Karpas-422 (cell line): ENCODE measurements at regions not wholly inside any gene's neighbourhood (a gene's known extent, or its start where the extent isn't known, plus 50 kb on each side); places are given as distances from the start of the nearest gene placed in this dataset.

ENCODE experiments used
- DNase-seq: peaks from one replicate; pipeline ENCODE4 v3.0.0-alpha.2; 2015
- H2AFZ ChIP-seq: fragments of 200-600 bp; sonication (generic); 2 replicates; pipeline ENCODE4 v1.6.1; 2014; ENCODE audit warnings: antibody characterized with exemption, low read length, mixed read lengths
- H3K27ac ChIP-seq: fragments of 200-600 bp; sonication (generic); 2 replicates; pipeline ENCODE4 v1.5.1; 2014; ENCODE audit warnings: mild to moderate bottlenecking, low read length, moderate library complexity
- H3K27me3 ChIP-seq: fragments of 200-600 bp; sonication (generic); 2 replicates; pipeline ENCODE4 v1.6.1; 2014; ENCODE audit warnings: low read length, mixed read lengths
- H3K36me3 ChIP-seq: fragments of 200-600 bp; sonication (generic); 2 replicates; pipeline ENCODE4 v1.6.1; 2014; ENCODE audit warnings: low read length, mixed read lengths; ENCODE audit not compliant: insufficient read depth
- H3K4me1 ChIP-seq: fragments of 200-600 bp; sonication (generic); 2 replicates; pipeline ENCODE4 v1.6.1; 2014; ENCODE audit warnings: mild to moderate bottlenecking, low read length, mixed read lengths
- H3K4me2 ChIP-seq: fragments of 200-600 bp; sonication (generic); 2 replicates; pipeline ENCODE4 v1.6.1; 2014; ENCODE audit warnings: low read length, low read depth, mild to moderate bottlenecking; ENCODE audit not compliant: poor library complexity, severe bottlenecking
- H3K4me3 ChIP-seq: fragments of 200-600 bp; sonication (generic); 2 replicates; pipeline ENCODE4 v1.5.1; 2014; ENCODE audit warnings: mild to moderate bottlenecking, antibody characterized with exemption, low read length, mixed read lengths
- H3K79me2 ChIP-seq: fragments of 200-600 bp; sonication (generic); 2 replicates; pipeline ENCODE4 v1.6.1; 2014; ENCODE audit warnings: mild to moderate bottlenecking, low read length, mixed read lengths
- H3K9ac ChIP-seq: fragments of 200-600 bp; sonication (generic); 2 replicates; pipeline ENCODE4 v1.6.0; 2014; ENCODE audit warnings: low read length
- H3K9me2 ChIP-seq: fragments of 200-600 bp; sonication (generic), shearing (Covaris generic); replicated peaks from 2 replicates; pipeline ENCODE4 v1.6.0; 2014; ENCODE audit warnings: mild to moderate bottlenecking, low read length, moderate library complexity; ENCODE audit not compliant: insufficient read depth
- H3K9me3 ChIP-seq: fragments of 300-700, 200-600 bp; sonication (generic); 2 replicates; pipeline ENCODE4 v1.6.1; 2014; ENCODE audit warnings: low read length, mixed read lengths
- H4K20me1 ChIP-seq: fragments of 200-600 bp; sonication (generic); 2 replicates; pipeline ENCODE4 v1.6.1; 2014; ENCODE audit warnings: mild to moderate bottlenecking, antibody characterized with exemption, low read length, low read depth; ENCODE audit not compliant: insufficient read depth

- Histone ChIP-seq H3K27me3 (no peaks in the 10 kb centered on the region), H3K9me2 (no peaks in the 10 kb centered on the region), H3K79me2 (no peaks in the 10 kb centered on the region), H3K4me1 (no peaks in the 10 kb centered on the region), H3K4me2 (no peak overlapping the region), H3K27ac (no peak overlapping the region), H3K36me3 (no peaks in the 10 kb centered on the region), H2AFZ (no peak overlapping the region), H3K9me3 (no peaks in the 10 kb centered on the region), H4K20me1 (no peaks in the 10 kb centered on the region), H3K9ac (no peak overlapping the region), H3K4me3 (no peak overlapping the region)
- no peak for DNase-seq
These were observed 87.6 kb upstream of the MC3R start for GRCh38 chr20:56160956-56161355.

DNA sequence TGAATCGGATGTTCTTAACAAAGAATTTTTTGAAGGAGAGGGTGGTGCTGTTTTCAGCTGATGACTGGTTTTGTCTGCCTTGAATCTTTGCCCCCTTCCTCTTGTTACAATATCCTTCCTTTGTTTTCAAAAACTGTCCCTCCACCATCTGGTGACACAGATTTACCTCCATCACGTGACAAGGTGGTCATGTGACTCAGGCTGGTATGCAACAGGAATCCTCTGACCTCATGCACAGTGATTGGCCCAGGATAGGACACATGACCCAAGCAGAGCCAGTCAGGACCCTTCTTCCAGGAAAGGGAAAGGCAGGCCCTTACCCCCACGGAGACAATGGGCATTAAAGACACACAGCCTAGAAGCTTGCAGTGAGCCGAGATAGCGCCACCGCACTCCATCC is 84.7 kb upstream of the MC3R start:
- Histone ChIP-seq H3K79me2 (no peaks in the 10 kb centered on the region), H3K4me1 (no peaks in the 10 kb centered on the region), H3K36me3 (no peaks in the 10 kb centered on the region), H3K27ac (no peak overlapping the region), H4K20me1 (no peaks in the 10 kb centered on the region), H3K9ac (no peak overlapping the region), H2AFZ (no peak overlapping the region), H3K4me3 (no peak overlapping the region), H3K9me2 (no peaks in the 10 kb centered on the region), H3K4me2 (no peak overlapping the region), H3K27me3 (no peaks in the 10 kb centered on the region), H3K9me3 (no peaks in the 10 kb centered on the region)
- DNase-seq = no peak

DNA sequence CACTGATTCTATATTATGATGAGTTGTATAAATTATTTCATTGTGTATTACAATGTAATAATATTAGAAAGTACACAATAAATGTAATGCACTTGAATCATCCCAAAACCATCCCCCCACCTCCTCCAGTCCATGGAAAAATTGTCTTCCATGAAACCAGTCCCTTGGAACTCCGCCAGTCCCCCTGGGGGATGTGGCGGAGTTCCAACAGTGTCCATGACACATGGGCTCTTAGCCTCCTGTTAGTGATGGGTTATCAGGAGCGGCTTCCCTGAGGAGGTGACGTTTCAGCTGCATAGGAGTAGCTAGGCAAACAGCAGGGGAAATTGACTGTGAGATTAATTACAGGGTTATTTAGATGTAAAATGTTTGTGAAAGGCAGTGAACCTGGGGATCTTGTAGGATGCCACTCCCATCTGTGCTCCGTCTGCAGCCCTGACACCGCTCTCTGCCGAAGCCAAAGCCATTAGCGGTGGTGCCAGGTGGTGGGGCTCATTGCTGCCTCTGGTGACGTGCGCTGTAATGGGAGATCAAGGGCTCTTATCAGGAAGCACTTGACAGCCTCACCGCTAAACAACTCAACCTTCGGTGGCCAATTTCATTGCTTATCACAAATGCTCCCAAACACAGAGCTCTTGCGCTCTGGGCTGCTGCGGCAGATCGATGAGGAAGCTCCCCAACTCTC is 81.6 kb upstream of the MC3R start:
- no peaks in the 10 kb centered on the region for H4K20me1 ChIP-seq
- H3K4me2 ChIP-seq = no peak overlapping the region
- no peaks in the 10 kb centered on the region for H3K9me3 ChIP-seq
- no peaks in the 10 kb centered on the region for H3K79me2 ChIP-seq
- no peak overlapping the region for H2AFZ ChIP-seq
- H3K4me3 ChIP-seq = no peak overlapping the region
- DNase-seq = no peak
- H3K36me3 ChIP-seq = no peaks in the 10 kb centered on the region
- no peaks in the 10 kb centered on the region for H3K4me1 ChIP-seq
- no peaks in the 10 kb centered on the region for H3K27me3 ChIP-seq
- no peak overlapping the region for H3K27ac ChIP-seq
- H3K9me2 ChIP-seq = no peaks in the 10 kb centered on the region
- no peak overlapping the region for H3K9ac ChIP-seq

- peak; percentile 66 for DNase-seq
- Histone ChIP-seq H3K9me2 (no peaks in the 10 kb centered on the region), H3K4me1 (no peaks in the 10 kb centered on the region), H3K36me3 (no peaks in the 10 kb centered on the region), H3K4me3 (no peak overlapping the region), H3K9ac (no peak overlapping the region), H3K27me3 (no peaks in the 10 kb centered on the region), H3K27ac (no peak overlapping the region), H3K79me2 (no peaks in the 10 kb centered on the region), H2AFZ (no peak overlapping the region), H4K20me1 (no peaks in the 10 kb centered on the region), H3K9me3 (no peaks in the 10 kb centered on the region), H3K4me2 (no peak overlapping the region)
These were observed 77.2 kb upstream of the MC3R start for GRCh38 chr20:56171087-56172012.

GRCh38 chr20:56173438-56173837 is 75.1 kb upstream of the MC3R start:
- Histone ChIP-seq H3K79me2 (no peaks in the 10 kb centered on the region), H3K9ac (no peak overlapping the region), H3K36me3 (no peaks in the 10 kb centered on the region), H2AFZ (no peak overlapping the region), H3K4me3 (no peak overlapping the region), H4K20me1 (no peaks in the 10 kb centered on the region), H3K4me1 (no peaks in the 10 kb centered on the region), H3K9me3 (no peaks in the 10 kb centered on the region), H3K9me2 (no peaks in the 10 kb centered on the region), H3K27ac (no peak overlapping the region), H3K27me3 (no peaks in the 10 kb centered on the region), H3K4me2 (no peak overlapping the region)
- DNase-seq = no peak

DNA sequence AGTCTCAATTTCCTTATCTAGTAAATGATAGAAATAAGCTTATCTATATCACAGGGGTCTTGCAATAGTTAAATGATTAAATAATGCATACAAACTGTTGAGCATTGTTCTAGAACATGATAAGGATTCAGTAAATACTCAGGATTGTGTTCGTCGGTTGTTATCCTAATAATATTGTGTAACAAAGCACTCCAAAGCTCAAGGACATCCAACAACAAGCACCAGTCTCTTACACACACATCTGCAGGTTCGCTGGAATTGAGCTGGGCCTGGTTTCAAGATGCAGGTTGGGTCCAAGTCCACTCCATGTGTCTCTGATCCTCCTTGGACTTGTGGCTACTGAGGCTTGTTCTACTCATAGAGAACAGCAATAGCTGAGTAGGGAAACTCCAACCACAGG is 74.1 kb upstream of the MC3R start:
- Histone ChIP-seq H3K4me3 (no peak overlapping the region), H3K9me3 (no peaks in the 10 kb centered on the region), H3K27me3 (no peaks in the 10 kb centered on the region), H3K4me1 (no peaks in the 10 kb centered on the region), H3K4me2 (no peak overlapping the region), H4K20me1 (no peaks in the 10 kb centered on the region), H3K36me3 (no peaks in the 10 kb centered on the region), H2AFZ (no peak overlapping the region), H3K79me2 (no peaks in the 10 kb centered on the region), H3K27ac (no peak overlapping the region), H3K9ac (no peak overlapping the region), H3K9me2 (no peaks in the 10 kb centered on the region)
- DNase-seq = no peak

DNA sequence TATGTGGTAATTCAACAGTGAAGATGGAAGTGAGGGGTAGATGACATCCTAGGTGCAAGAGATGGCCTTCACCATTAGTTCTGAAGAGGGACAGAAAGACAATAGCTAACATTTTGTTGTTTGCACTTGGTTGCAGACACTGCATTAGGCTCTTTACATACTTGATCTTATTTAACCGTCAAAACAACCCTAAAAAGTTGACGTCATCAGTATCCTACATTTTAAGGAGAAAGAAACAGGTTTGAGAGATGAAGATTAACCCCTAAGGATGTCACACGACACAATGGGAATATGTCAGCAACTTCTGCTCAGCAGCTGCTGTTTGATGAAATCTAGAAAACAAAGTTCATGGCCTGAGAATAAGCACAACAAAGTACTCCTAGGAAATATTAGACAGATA is 72.6 kb upstream of the MC3R start:
- Histone ChIP-seq H3K27me3 (no peaks in the 10 kb centered on the region), H2AFZ (no peak overlapping the region), H3K9ac (no peak overlapping the region), H3K4me3 (no peak overlapping the region), H3K27ac (no peak overlapping the region), H3K36me3 (no peaks in the 10 kb centered on the region), H3K79me2 (no peaks in the 10 kb centered on the region), H4K20me1 (no peaks in the 10 kb centered on the region), H3K4me1 (no peaks in the 10 kb centered on the region), H3K9me2 (no peaks in the 10 kb centered on the region), H3K4me2 (no peak overlapping the region), H3K9me3 (no peaks in the 10 kb centered on the region)
- no peak for DNase-seq

DNA sequence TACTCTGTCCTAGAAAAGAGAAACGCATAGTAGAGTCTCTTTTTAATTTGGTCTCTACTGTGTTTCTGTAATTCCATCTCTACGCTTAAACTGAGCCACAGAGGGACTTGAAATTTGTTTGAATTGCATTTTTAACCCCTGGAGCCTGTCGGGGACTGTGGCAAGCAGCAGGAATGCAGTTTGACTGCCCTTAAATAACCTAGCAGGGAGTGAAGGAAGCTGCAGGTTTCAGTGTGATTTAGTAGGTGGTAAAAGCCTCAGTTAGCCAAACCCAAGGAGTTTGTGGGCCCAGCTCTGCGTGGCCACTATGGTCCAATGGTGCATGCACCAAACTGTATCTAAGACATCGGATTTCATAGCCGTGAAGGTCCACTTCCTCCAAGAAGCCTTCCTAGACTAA is 70.3 kb upstream of the MC3R start:
- Histone ChIP-seq H2AFZ (no peak overlapping the region), H3K36me3 (no peaks in the 10 kb centered on the region), H4K20me1 (no peaks in the 10 kb centered on the region), H3K9me2 (no peaks in the 10 kb centered on the region), H3K27me3 (no peaks in the 10 kb centered on the region), H3K4me3 (no peak overlapping the region), H3K9me3 (no peaks in the 10 kb centered on the region), H3K79me2 (no peaks in the 10 kb centered on the region), H3K4me2 (no peak overlapping the region), H3K4me1 (no peaks in the 10 kb centered on the region), H3K27ac (no peak overlapping the region), H3K9ac (no peak overlapping the region)
- no peak for DNase-seq
